ENCODE measurements at regions not wholly inside any gene's neighbourhood (a gene's known extent, or its start where the extent isn't known, plus 50 kb on each side); places are given as distances from the start of the nearest gene placed in this dataset.
"Not testable (repeated sequence)": the region's sequence is repeated elsewhere in the genome, so short reads cannot be mapped to it uniquely, and the experiment has no call there.

- no peak overlapping the region for H3K4me3 ChIP-seq (ENCODE audit: low read depth, low read length)
- no peak for DNase-seq (ENCODE audit: low read depth)
- no peak for TF ChIP-seq CTCF (IDR thresholded peaks at IDR 0.05; ENCODE audit: insufficient read depth, low read depth, low read length)
Measured at GRCh38 chr16:51237861-51238378, 86.8 kb upstream of the SALL1 start.

GRCh38 chr16:51237207-51237606 lies 86.1 kb upstream of the SALL1 start:
- no peak for DNase-seq (ENCODE audit: low read depth)
- no peak overlapping the region for H3K4me3 ChIP-seq (ENCODE audit: low read depth, low read length)
- TF ChIP-seq CTCF (IDR thresholded peaks at IDR 0.05; ENCODE audit: insufficient read depth, low read depth, low read length), result no peak

GRCh38 chr16:51236583-51236982 lies 85.5 kb upstream of the SALL1 start:
- no peak for DNase-seq (ENCODE audit: low read depth)
- no peak overlapping the region for H3K4me3 ChIP-seq (ENCODE audit: low read depth, low read length)
- TF ChIP-seq CTCF (IDR thresholded peaks at IDR 0.05; ENCODE audit: insufficient read depth, low read depth, low read length), result no peak

GRCh38 chr16:51231702-51232101 lies 80.6 kb upstream of the SALL1 start:
- no peak for TF ChIP-seq CTCF (IDR thresholded peaks at IDR 0.05; ENCODE audit: insufficient read depth, low read depth, low read length)
- no peak for DNase-seq (ENCODE audit: low read depth)
- no peak overlapping the region for H3K4me3 ChIP-seq (ENCODE audit: low read depth, low read length)

GRCh38 chr16:51230035-51230434 lies 79.0 kb upstream of the SALL1 start:
- not testable (repeated sequence) for DNase-seq (ENCODE audit: low read depth); H3K4me3 ChIP-seq (ENCODE audit: low read depth, low read length)

- no peak overlapping the region for H3K4me3 ChIP-seq (ENCODE audit: low read depth, low read length)
- no peak for DNase-seq (ENCODE audit: low read depth)
- no peak for TF ChIP-seq CTCF (IDR thresholded peaks at IDR 0.05; ENCODE audit: insufficient read depth, low read depth, low read length)
Measured at GRCh38 chr16:51228097-51228659, 77.1 kb upstream of the SALL1 start.

GRCh38 chr16:51225878-51226277 lies 74.8 kb upstream of the SALL1 start:
- DNase-seq (ENCODE audit: low read depth), result no peak
- H3K4me3 ChIP-seq (ENCODE audit: low read depth, low read length), result no peak overlapping the region
- no peak for TF ChIP-seq CTCF (IDR thresholded peaks at IDR 0.05; ENCODE audit: insufficient read depth, low read depth, low read length)
